Prostate gland (tissue), 2 donors: ENCODE measurements at regions not wholly inside any gene's neighbourhood (a gene's known extent, or its start where the extent isn't known, plus 50 kb on each side); places are given as distances from the start of the nearest gene placed in this dataset.

Source experiments
- POLR2A ChIP-seq: fragments of 450-650 bp; IDR thresholded peaks from one replicate; pipeline ENCODE4 v1.6.1; 2016; ENCODE audit warnings: antibody characterized with exemption, mild to moderate bottlenecking
- POLR2AphosphoS5 ChIP-seq: sonication (generic); formaldehyde crosslinking; IDR thresholded peaks from one replicate; pipeline ENCODE4 v1.6.1; 2017; ENCODE audit warnings: antibody characterized with exemption
- TF ChIP-seq, protein P1 (sequence below), 4 experiments: fragments of 200-600 bp in 2 of 4; fragments of 450-650 bp in 2 of 4; sonication (generic) in 2 of 4; IDR thresholded peaks; 1 replicate in 3 of 4; 2 replicates in 1 of 4; pipeline ENCODE4 v1.5.1; 2016 to 2019; ENCODE audit warnings: antibody characterized with exemption in 4 of 4, mild to moderate bottlenecking in 2 of 4, moderate library complexity in 2 of 4

DNA sequence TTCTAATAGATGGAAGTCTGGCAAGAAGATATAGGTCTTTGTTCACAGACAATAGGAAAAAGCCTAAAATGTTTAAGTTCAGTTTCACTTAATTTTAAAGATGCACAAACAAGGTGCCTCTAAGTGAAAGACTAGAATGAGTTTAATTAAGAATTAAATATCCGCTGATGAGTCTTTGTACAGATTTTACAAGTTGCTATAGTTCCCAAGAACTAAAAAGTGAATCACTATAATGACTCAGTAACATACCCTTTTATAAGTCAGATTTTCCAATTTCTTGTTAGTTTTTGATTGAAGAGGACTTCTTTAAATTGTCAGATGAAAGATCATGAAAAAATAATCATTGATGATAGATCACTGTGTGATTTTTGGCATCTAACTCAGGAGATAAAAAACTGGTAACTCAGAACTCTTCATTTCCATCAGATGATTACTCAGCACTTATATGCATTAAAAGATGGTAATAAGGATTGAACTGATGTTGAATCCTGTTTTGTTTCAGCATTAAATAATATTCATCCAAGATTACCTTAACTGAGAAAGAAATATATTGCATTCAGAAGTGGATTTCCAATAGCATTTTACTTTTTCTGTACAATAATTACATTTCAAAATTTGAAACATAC is 59.0 kb upstream of the ST6GALNAC3 start:
- TF ChIP-seq, protein P1, sequence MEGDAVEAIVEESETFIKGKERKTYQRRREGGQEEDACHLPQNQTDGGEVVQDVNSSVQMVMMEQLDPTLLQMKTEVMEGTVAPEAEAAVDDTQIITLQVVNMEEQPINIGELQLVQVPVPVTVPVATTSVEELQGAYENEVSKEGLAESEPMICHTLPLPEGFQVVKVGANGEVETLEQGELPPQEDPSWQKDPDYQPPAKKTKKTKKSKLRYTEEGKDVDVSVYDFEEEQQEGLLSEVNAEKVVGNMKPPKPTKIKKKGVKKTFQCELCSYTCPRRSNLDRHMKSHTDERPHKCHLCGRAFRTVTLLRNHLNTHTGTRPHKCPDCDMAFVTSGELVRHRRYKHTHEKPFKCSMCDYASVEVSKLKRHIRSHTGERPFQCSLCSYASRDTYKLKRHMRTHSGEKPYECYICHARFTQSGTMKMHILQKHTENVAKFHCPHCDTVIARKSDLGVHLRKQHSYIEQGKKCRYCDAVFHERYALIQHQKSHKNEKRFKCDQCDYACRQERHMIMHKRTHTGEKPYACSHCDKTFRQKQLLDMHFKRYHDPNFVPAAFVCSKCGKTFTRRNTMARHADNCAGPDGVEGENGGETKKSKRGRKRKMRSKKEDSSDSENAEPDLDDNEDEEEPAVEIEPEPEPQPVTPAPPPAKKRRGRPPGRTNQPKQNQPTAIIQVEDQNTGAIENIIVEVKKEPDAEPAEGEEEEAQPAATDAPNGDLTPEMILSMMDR (IDR thresholded peaks at IDR 0.05) = no peak
- no peak for TF ChIP-seq POLR2A
- no peak for TF ChIP-seq POLR2AphosphoS5
